GM23338 (cell line): ENCODE measurements at regions not wholly inside any gene's neighbourhood (a gene's known extent, or its start where the extent isn't known, plus 50 kb on each side); places are given as distances from the start of the nearest gene placed in this dataset.

Experiments used
- ATAC-seq: fragments of 200-7000 bp; cut with Tn5 transposase; 3 replicates; pipeline ENCODE4 v1.9.1; 2020
- DNase-seq: peaks from one replicate; pipeline ENCODE4 v3.0.0-alpha.2; 2015; ENCODE audit warnings: low spot score
- H2AFZ ChIP-seq: fragments of 200-600 bp; sonication (generic); 2 replicates; pipeline ENCODE4 v1.8.0; 2016; ENCODE audit warnings: antibody characterized with exemption, mild to moderate bottlenecking, moderate library complexity
- H3F3A ChIP-seq: fragments of 200-600 bp; sonication (generic); replicated peaks from 2 replicates; pipeline ENCODE4 v1.8.0; 2017; ENCODE audit warnings: antibody characterized with exemption, mixed run types, low read depth
- H3K27ac ChIP-seq: fragments of 200-600 bp; sonication (generic); 2 replicates; pipeline ENCODE4 v1.6.1; 2016; ENCODE audit warnings: low read depth
- H3K27me3 ChIP-seq: fragments of 200-600 bp; sonication (generic); 2 replicates; pipeline ENCODE4 v1.8.0; 2016; ENCODE audit warnings: mild to moderate bottlenecking, mixed run types, moderate library complexity; ENCODE audit not compliant: insufficient read depth
- H3K36me3 ChIP-seq: fragments of 200-600 bp; sonication (generic); 2 replicates; pipeline ENCODE4 v1.8.0; 2016; ENCODE audit warnings: mild to moderate bottlenecking; ENCODE audit not compliant: insufficient read depth
- H3K4me1 ChIP-seq: fragments of 200-600 bp; sonication (generic); 2 replicates; pipeline ENCODE4 v1.8.0; 2016; ENCODE audit warnings: mild to moderate bottlenecking, moderate library complexity; ENCODE audit not compliant: insufficient read depth
- H3K4me2 ChIP-seq: fragments of 200-600 bp; sonication (generic); 2 replicates; pipeline ENCODE4 v1.7.1; 2017; ENCODE audit warnings: mixed run types
- H3K4me3 ChIP-seq: fragments of 200-600 bp; sonication (generic); 2 replicates; pipeline ENCODE4 v1.6.1; 2016; ENCODE audit warnings: mixed run types
- H3K79me2 ChIP-seq: fragments of 200-600 bp; sonication (generic); replicated peaks from 2 replicates; pipeline ENCODE4 v1.8.0; 2017; ENCODE audit warnings: mild to moderate bottlenecking; ENCODE audit not compliant: insufficient read depth
- H3K9me2 ChIP-seq: fragments of 200-600 bp; sonication (generic); 2 replicates; pipeline ENCODE4 v1.8.0; 2017; ENCODE audit not compliant: insufficient read depth
- H4K20me1 ChIP-seq: fragments of 200-600 bp; sonication (generic); replicated peaks from 2 replicates; pipeline ENCODE4 v1.8.0; 2017; ENCODE audit warnings: mild to moderate bottlenecking; ENCODE audit not compliant: insufficient read depth
- H3K27ac Mint-ChIP-seq: 2 replicates; pipeline ENCODE4 v1.8.0; 2020; ENCODE audit warnings: inconsistent platforms, mild to moderate bottlenecking, moderate library complexity, mixed read lengths
- H3K27me3 Mint-ChIP-seq: 3 replicates; pipeline ENCODE4 v1.8.0; 2022; ENCODE audit warnings: low read depth, mild to moderate bottlenecking, moderate library complexity, mixed read lengths, inconsistent platforms; ENCODE audit not compliant: insufficient read depth, poor library complexity
- H3K36me3 Mint-ChIP-seq: 3 replicates; pipeline ENCODE4 v1.8.0; 2021; ENCODE audit warnings: low read depth, mild to moderate bottlenecking, inconsistent platforms, moderate library complexity, mixed read lengths
- H3K4me1 Mint-ChIP-seq: 3 replicates; pipeline ENCODE4 v1.8.0; 2020; ENCODE audit warnings: mild to moderate bottlenecking, inconsistent platforms, mixed read lengths
- H3K4me3 Mint-ChIP-seq: 3 replicates; pipeline ENCODE4 v1.8.0; 2021; ENCODE audit warnings: moderate library complexity, mild to moderate bottlenecking, inconsistent platforms, mixed read lengths
- H3K9me3 Mint-ChIP-seq: 3 replicates; pipeline ENCODE4 v1.8.0; 2020; ENCODE audit warnings: moderate library complexity, mild to moderate bottlenecking, inconsistent platforms, mixed read lengths
- CREB1 ChIP-seq: fragments of 250-450 bp; sonication (Bioruptor Pico); IDR thresholded peaks from 2 replicates; pipeline ENCODE4 v1.5.0; 2020; ENCODE audit warnings: low read depth, mild to moderate bottlenecking, moderate library complexity
- EZH2 ChIP-seq: fragments of 200-600 bp; sonication (generic); IDR thresholded peaks from one replicate; pipeline ENCODE4 v1.8.0; 2017; ENCODE audit warnings: antibody characterized with exemption, mild to moderate bottlenecking, low read depth; ENCODE audit not compliant: unreplicated experiment
- JUNB ChIP-seq: IDR thresholded peaks from one replicate; pipeline ENCODE4 v1.6.1; 2016; ENCODE audit warnings: antibody characterized with exemption; ENCODE audit not compliant: unreplicated experiment
- NANOG ChIP-seq: IDR thresholded peaks from 2 replicates; pipeline ENCODE4 v1.6.1; 2016; ENCODE audit warnings: antibody characterized with exemption, borderline replicate concordance
- POLR2AphosphoS5 ChIP-seq: IDR thresholded peaks from 2 replicates; pipeline ENCODE4 v1.6.1; 2016; ENCODE audit warnings: antibody characterized with exemption, low read depth
- STAT1 ChIP-seq: IDR thresholded peaks from one replicate; pipeline ENCODE4 v1.6.1; 2016; ENCODE audit warnings: antibody characterized with exemption; ENCODE audit not compliant: unreplicated experiment
- ZNF331 ChIP-seq: fragments of 250-450 bp; sonication (Bioruptor Pico); IDR thresholded peaks from 2 replicates; pipeline ENCODE4 v1.5.0; 2020; ENCODE audit warnings: low read depth, mild to moderate bottlenecking, moderate library complexity
- ZNF462 ChIP-seq: fragments of 250-450 bp; sonication (Bioruptor Pico); IDR thresholded peaks from 2 replicates; pipeline ENCODE4 v1.5.0; 2020; ENCODE audit warnings: mild to moderate bottlenecking, moderate library complexity
- TF ChIP-seq, protein P1 (sequence below): IDR thresholded peaks from one replicate; pipeline ENCODE4 v1.6.1; 2018; ENCODE audit warnings: antibody characterized with exemption; ENCODE audit not compliant: unreplicated experiment
- TF ChIP-seq, protein P2 (sequence below): IDR thresholded peaks from 2 replicates; pipeline ENCODE4 v1.6.1; 2016; ENCODE audit warnings: antibody characterized with exemption

DNA sequence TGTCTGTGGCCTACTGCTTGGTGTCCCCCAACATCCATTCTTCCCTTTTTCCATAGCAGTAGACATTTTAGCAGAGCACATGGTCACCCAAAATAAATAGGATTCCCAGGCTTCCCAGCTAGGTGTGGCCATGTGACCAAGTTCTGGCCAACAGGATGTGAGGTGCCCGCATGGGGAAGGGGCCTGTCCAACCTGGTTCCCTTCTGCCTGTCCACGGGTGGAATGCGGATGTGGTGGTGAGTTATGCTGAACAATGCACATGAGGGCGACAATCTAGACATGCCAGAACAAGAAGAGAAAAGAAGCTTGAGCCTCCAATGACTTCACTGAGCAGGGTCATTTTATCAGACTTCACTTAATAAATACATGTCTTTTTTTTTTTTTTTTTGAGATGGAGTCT, 77.6 kb upstream of the DLG1 start:
- Histone ChIP-seq H4K20me1 (no peaks in the 10 kb centered on the region), H3K27ac (no peak overlapping the region), H3K9me2 (no peaks in the 10 kb centered on the region), H3K36me3 (no peaks in the 10 kb centered on the region), H3K4me2 (no peak overlapping the region), H3K79me2 (no peaks in the 10 kb centered on the region), H3K4me3 (no peak overlapping the region), H3K4me1 (peaks cover 10% of the 10 kb centered on the region), H3F3A (no peaks in the 10 kb centered on the region), H3K27me3 (no peaks in the 10 kb centered on the region), H2AFZ (no peak overlapping the region)
- ATAC-seq (no peak), DNase-seq (no peak)
- H3K9me3 Mint-ChIP-seq = no peaks in the 10 kb centered on the region
- peaks cover 6% of the 10 kb centered on the region for H3K27me3 Mint-ChIP-seq
- H3K4me3 Mint-ChIP-seq = no peak overlapping the region
- no peaks in the 10 kb centered on the region for H3K36me3 Mint-ChIP-seq
- H3K4me1 Mint-ChIP-seq = peaks cover 10% of the 10 kb centered on the region; the same call in 2 of the 3 replicates
- no peak overlapping the region for H3K27ac Mint-ChIP-seq
- TF ChIP-seq ZNF331 (CRISPR knock-in tag) = no peak
- TF ChIP-seq, protein P1, sequence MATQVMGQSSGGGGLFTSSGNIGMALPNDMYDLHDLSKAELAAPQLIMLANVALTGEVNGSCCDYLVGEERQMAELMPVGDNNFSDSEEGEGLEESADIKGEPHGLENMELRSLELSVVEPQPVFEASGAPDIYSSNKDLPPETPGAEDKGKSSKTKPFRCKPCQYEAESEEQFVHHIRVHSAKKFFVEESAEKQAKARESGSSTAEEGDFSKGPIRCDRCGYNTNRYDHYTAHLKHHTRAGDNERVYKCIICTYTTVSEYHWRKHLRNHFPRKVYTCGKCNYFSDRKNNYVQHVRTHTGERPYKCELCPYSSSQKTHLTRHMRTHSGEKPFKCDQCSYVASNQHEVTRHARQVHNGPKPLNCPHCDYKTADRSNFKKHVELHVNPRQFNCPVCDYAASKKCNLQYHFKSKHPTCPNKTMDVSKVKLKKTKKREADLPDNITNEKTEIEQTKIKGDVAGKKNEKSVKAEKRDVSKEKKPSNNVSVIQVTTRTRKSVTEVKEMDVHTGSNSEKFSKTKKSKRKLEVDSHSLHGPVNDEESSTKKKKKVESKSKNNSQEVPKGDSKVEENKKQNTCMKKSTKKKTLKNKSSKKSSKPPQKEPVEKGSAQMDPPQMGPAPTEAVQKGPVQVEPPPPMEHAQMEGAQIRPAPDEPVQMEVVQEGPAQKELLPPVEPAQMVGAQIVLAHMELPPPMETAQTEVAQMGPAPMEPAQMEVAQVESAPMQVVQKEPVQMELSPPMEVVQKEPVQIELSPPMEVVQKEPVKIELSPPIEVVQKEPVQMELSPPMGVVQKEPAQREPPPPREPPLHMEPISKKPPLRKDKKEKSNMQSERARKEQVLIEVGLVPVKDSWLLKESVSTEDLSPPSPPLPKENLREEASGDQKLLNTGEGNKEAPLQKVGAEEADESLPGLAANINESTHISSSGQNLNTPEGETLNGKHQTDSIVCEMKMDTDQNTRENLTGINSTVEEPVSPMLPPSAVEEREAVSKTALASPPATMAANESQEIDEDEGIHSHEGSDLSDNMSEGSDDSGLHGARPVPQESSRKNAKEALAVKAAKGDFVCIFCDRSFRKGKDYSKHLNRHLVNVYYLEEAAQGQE = no peak
- TF ChIP-seq JUNB = no peak
- TF ChIP-seq POLR2AphosphoS5 = no peak
- TF ChIP-seq NANOG = no peak
- TF ChIP-seq, protein P2, sequence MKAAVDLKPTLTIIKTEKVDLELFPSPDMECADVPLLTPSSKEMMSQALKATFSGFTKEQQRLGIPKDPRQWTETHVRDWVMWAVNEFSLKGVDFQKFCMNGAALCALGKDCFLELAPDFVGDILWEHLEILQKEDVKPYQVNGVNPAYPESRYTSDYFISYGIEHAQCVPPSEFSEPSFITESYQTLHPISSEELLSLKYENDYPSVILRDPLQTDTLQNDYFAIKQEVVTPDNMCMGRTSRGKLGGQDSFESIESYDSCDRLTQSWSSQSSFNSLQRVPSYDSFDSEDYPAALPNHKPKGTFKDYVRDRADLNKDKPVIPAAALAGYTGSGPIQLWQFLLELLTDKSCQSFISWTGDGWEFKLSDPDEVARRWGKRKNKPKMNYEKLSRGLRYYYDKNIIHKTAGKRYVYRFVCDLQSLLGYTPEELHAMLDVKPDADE = no peak
- TF ChIP-seq EZH2 = no peak
- TF ChIP-seq ZNF462 (CRISPR knock-in tag) = no peak
- no peak for TF ChIP-seq CREB1
- TF ChIP-seq STAT1 = no peak
